Prostate gland (tissue), 2 donors: ENCODE measurements at regions not wholly inside any gene's neighbourhood (a gene's known extent, or its start where the extent isn't known, plus 50 kb on each side); places are given as distances from the start of the nearest gene placed in this dataset.

Experiments
- DNase-seq: peaks from one replicate; pipeline ENCODE4 v3.0.0-alpha.2; 2019; ENCODE audit warnings: low spot score
- H3K27ac ChIP-seq, 2 donors: fragments of 200-600 bp; sonication (generic); 2 replicates each; pipeline ENCODE4 v1.5.1; 2017 to 2019
- H3K27me3 ChIP-seq: fragments of 200-600 bp; sonication (generic); replicated peaks from 2 replicates; pipeline ENCODE4 v1.5.1; 2019; ENCODE audit not compliant: insufficient read depth
- H3K36me3 ChIP-seq, 2 donors: fragments of 200-600 bp; sonication (generic); 1 replicate in 1 of 2; 2 replicates in 1 of 2; pipeline versions ENCODE4 v1.5.1 to v1.8.1; 2017 to 2019
- H3K4me1 ChIP-seq: fragments of 200-600 bp; sonication (generic); replicated peaks from 2 replicates; pipeline ENCODE4 v1.5.1; 2019
- H3K4me3 ChIP-seq, 2 donors: fragments of 200-600 bp; sonication (generic); 2 replicates each; pipeline ENCODE4 v1.5.1; 2017 to 2019
- H3K9me3 ChIP-seq: fragments of 200-600 bp; sonication (generic); 2 replicates; pipeline ENCODE4 v1.5.1; 2017
- POLR2A ChIP-seq: fragments of 450-650 bp; IDR thresholded peaks from one replicate; pipeline ENCODE4 v1.6.1; 2016; ENCODE audit warnings: antibody characterized with exemption, mild to moderate bottlenecking
- POLR2AphosphoS5 ChIP-seq: sonication (generic); formaldehyde crosslinking; IDR thresholded peaks from one replicate; pipeline ENCODE4 v1.6.1; 2017; ENCODE audit warnings: antibody characterized with exemption
- WGBS: methylation state at CpG from one replicate; pipeline ENCODE4 v1.1.5; 2018; 5-methylcytosine and 5-hydroxymethylcytosine counted together
- intact Hi-C: fragments of 100-400 bp; cut with DNase I; formaldehyde crosslinking; loops from one replicate; pipeline ENCODE4 v1.14.2; 2022
- TF ChIP-seq, protein P1 (sequence below), 4 experiments: fragments of 200-600 bp in 2 of 4; fragments of 450-650 bp in 2 of 4; sonication (generic) in 2 of 4; IDR thresholded peaks; 1 replicate in 3 of 4; 2 replicates in 1 of 4; pipeline ENCODE4 v1.5.1; 2016 to 2019; ENCODE audit warnings: antibody characterized with exemption in 4 of 4, mild to moderate bottlenecking in 2 of 4, moderate library complexity in 2 of 4

DNA sequence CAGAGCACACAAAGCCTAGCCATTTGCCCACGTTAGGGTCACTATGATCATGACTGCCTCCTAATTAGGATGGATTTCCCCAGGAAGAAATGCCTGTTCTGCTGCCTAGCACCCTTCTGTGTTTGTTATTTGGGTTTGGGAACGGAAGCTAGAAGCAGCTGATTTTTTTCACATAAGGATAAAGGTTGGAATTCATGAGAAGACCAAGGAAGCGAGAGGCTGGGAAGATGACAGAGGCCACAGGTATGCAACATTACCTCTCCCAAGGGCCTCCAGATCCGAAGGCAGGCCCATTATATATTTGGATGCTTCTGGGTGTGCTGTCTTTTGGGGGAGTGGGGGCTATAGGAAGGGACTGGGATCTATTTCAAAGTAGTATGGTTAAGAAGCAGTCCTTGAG lies 204.7 kb downstream of the FBXO15 start:
- 88% methylated on average over 4 of the region's 4 CpGs for WGBS
- DNase-seq = no peak
- intact Hi-C loops = no loop called here
- Histone ChIP-seq H3K4me3 (no peak overlapping the region), H3K9me3 (no peaks in the 10 kb centered on the region), H3K36me3 (no peaks in the 10 kb centered on the region), H3K4me1 (no peaks in the 10 kb centered on the region), H3K27me3 (no peaks in the 10 kb centered on the region), H3K27ac (no peak overlapping the region)
- TF ChIP-seq, protein P1, sequence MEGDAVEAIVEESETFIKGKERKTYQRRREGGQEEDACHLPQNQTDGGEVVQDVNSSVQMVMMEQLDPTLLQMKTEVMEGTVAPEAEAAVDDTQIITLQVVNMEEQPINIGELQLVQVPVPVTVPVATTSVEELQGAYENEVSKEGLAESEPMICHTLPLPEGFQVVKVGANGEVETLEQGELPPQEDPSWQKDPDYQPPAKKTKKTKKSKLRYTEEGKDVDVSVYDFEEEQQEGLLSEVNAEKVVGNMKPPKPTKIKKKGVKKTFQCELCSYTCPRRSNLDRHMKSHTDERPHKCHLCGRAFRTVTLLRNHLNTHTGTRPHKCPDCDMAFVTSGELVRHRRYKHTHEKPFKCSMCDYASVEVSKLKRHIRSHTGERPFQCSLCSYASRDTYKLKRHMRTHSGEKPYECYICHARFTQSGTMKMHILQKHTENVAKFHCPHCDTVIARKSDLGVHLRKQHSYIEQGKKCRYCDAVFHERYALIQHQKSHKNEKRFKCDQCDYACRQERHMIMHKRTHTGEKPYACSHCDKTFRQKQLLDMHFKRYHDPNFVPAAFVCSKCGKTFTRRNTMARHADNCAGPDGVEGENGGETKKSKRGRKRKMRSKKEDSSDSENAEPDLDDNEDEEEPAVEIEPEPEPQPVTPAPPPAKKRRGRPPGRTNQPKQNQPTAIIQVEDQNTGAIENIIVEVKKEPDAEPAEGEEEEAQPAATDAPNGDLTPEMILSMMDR (IDR thresholded peaks at IDR 0.05) = no peak
- no peak for TF ChIP-seq POLR2A
- TF ChIP-seq POLR2AphosphoS5 = no peak

DNA sequence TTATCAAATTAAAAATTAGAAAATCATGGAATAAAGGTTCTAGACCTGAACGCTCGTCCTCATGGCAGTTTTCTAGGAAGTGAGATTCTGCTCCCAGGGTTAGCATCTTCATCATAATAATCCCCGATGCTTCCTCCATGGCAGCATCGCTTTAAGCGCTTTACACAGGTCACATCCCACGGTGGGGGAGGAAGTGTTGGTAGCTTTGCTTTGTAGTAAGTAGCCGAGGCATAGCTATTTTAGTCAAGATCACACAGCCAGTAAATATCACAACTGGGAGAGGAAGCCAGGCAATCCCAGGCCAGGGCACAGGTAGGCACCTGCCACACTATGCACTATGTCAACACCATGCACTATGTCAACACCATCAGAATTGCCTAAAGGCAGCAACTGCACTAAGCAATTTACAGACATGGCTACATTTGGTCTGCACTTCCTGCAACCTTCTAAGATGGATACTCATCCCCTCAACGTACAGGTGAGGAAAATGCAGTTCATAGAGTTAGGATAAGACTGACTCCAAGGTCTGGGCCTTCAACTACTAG lies 205.5 kb downstream of the FBXO15 start:
- WGBS = 79% methylated on average over 8 of the region's 8 CpGs
- no peak overlapping the region for H3K4me3 ChIP-seq
- no peaks in the 10 kb centered on the region for H3K27me3 ChIP-seq
- H3K4me1 ChIP-seq = no peaks in the 10 kb centered on the region
- TF ChIP-seq POLR2A (no peak), POLR2AphosphoS5 (no peak)
- TF ChIP-seq, protein P1 (IDR thresholded peaks at IDR 0.05) = no peak
- intact Hi-C loops = no loop called here
- H3K36me3 ChIP-seq = no peaks in the 10 kb centered on the region
- DNase-seq = no peak
- no peaks in the 10 kb centered on the region for H3K9me3 ChIP-seq
- H3K27ac ChIP-seq = no peak overlapping the region

DNA sequence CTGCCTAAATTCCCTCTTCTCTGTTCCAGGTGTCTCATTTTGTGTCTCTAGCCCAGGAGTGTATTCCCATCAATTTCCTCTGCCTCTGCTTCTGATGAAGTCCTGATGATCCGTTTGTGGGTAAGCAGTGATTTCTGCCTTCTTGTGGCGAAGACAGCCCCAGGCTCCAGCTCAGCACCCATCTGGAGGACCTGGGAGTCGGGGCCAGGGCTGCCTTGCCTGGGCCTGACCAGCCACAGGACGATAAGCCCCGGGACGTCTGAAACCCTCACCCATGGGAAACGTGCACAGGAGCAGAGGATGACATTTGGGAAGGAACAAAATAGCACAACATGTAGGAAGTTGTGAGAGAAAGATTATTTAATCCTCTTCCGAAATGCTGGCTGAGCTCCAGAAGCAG lies 206.9 kb downstream of the FBXO15 start:
- Histone ChIP-seq H3K4me3 (no peak overlapping the region), H3K9me3 (no peaks in the 10 kb centered on the region), H3K36me3 (no peaks in the 10 kb centered on the region), H3K27me3 (no peaks in the 10 kb centered on the region), H3K4me1 (no peaks in the 10 kb centered on the region), H3K27ac (no peak overlapping the region)
- TF ChIP-seq, protein P1 (IDR thresholded peaks at IDR 0.05) = no peak
- TF ChIP-seq POLR2A (no peak), POLR2AphosphoS5 (no peak)
- intact Hi-C loops = no loop called here
- 71% methylated on average over 8 of the region's 8 CpGs for WGBS
- no peak for DNase-seq

DNA sequence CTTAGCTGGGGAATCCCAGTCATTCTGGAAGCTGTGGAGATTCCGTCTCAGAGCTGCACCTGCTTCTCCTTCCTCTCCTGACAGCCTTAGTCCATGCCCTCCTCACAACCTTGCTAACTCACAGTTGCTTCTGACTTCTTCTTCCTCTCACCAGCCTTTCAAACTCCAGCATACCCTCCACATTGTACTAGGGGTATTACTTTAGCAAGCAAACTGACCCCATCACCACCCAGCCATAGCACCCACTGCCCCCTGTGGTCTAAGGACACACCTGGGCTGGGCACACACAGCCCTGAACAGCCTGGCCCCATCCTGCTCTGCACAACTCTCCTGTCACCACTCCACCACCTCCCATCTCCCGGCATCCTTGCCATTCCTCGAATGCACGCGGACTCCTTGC lies 208.2 kb downstream of the FBXO15 start:
- intact Hi-C loops = no loop called here
- no peak overlapping the region for H3K27ac ChIP-seq
- 91% methylated on average over 5 of the region's 5 CpGs for WGBS

DNA sequence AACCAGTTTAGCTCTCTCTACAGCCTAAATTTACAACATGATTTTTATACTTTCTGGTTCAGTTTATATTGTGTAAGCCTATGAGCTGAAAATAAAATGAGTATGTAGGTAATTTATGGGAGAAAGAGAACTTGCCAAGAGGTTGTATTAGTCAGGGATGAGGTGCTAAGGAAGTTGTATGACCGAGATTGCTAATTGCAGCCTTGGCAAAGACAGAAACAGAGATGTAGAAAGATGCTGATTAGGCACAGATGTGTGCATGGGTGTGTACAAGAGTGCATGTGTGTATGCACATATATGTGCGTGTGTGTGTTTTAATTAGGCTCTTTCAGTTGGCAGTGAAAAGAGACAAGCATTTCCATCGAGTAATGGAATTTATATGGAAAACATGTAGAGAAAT lies 213.9 kb downstream of the FBXO15 start:
- Histone ChIP-seq H3K27ac (no peak overlapping the region), H3K9me3 (no peaks in the 10 kb centered on the region), H3K36me3 (no peaks in the 10 kb centered on the region), H3K27me3 (no peaks in the 10 kb centered on the region), H3K4me1 (no peaks in the 10 kb centered on the region), H3K4me3 (no peak overlapping the region)
- no peak for DNase-seq
- intact Hi-C loops = no loop called here
- 54% methylated on average over 3 of the region's 3 CpGs for WGBS
- TF ChIP-seq POLR2AphosphoS5 = no peak
- TF ChIP-seq POLR2A = no peak
- TF ChIP-seq, protein P1 (IDR thresholded peaks at IDR 0.05) = no peak

More for the DNA sequence above, 208.2 kb downstream of the FBXO15 start:
- no peak overlapping the region for H3K4me3 ChIP-seq
- H3K36me3 ChIP-seq = no peaks in the 10 kb centered on the region
- no peaks in the 10 kb centered on the region for H3K9me3 ChIP-seq
- TF ChIP-seq POLR2A = no peak
- TF ChIP-seq, protein P1 (IDR thresholded peaks at IDR 0.05) = no peak
- no peaks in the 10 kb centered on the region for H3K4me1 ChIP-seq
- H3K27me3 ChIP-seq = no peaks in the 10 kb centered on the region
- no peak for DNase-seq
